ENCODE measurements at regions not wholly inside any gene's neighbourhood (a gene's known extent, or its start where the extent isn't known, plus 50 kb on each side); places are given as distances from the start of the nearest gene placed in this dataset.

DNA sequence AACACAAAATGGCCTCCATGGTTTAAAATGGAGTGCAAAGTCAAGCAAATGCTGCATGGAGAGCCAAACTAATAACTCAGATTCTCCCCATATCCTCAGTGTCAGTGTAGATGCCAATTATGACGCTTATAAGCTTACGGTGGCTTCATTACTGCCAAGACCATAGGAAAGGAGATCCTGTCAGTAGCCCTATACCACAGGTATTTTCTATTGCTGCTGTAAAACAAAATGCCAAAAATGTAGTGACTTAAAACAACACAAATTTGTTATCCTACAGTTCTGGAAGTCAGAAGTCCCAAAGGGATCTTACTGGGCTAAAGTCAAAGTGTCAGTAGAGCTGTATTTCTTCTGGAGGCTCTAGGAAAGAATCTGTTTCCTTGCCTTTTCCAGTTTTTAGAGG is 149.8 kb upstream of the GBE1 start:
- TF ChIP-seq, protein P1, sequence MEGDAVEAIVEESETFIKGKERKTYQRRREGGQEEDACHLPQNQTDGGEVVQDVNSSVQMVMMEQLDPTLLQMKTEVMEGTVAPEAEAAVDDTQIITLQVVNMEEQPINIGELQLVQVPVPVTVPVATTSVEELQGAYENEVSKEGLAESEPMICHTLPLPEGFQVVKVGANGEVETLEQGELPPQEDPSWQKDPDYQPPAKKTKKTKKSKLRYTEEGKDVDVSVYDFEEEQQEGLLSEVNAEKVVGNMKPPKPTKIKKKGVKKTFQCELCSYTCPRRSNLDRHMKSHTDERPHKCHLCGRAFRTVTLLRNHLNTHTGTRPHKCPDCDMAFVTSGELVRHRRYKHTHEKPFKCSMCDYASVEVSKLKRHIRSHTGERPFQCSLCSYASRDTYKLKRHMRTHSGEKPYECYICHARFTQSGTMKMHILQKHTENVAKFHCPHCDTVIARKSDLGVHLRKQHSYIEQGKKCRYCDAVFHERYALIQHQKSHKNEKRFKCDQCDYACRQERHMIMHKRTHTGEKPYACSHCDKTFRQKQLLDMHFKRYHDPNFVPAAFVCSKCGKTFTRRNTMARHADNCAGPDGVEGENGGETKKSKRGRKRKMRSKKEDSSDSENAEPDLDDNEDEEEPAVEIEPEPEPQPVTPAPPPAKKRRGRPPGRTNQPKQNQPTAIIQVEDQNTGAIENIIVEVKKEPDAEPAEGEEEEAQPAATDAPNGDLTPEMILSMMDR (optimal IDR thresholded peaks at IDR 0.05 in 1 of 3, IDR thresholded peaks at IDR 0.05 in 1 of 3, conservative IDR thresholded peaks at IDR 0.05 in 1 of 3; ENCODE audit: extremely low read depth in 1 of 3, insufficient read depth in 2 of 3, low read length in 3 of 3), result no peak
- TF ChIP-seq EZH2 (IDR thresholded peaks at IDR 0.05; ENCODE audit: low read length), result no peak

Data from keratinocyte (primary cell).